ENCODE measurements at regions not wholly inside any gene's neighbourhood (a gene's known extent, or its start where the extent isn't known, plus 50 kb on each side); places are given as distances from the start of the nearest gene placed in this dataset.

DNA sequence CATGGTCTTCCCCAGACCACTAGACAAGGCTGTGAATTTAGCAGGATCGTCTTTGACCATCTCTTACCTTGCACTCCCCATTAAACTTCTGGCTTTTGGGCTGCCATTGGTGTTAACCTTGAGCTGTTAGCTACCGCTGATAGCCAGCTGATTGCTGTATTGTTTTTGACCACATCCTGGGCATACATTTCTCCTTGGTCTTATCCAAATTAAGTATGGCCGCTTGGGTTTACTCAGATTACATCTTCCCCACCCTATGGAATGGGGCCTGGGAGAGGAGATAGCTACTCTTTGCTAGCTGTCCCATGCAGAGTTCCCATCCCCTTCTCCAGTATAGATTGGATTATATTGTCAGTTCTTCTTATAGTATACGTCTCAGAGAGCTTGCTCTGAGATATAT is 270.4 kb upstream of the ELAC2 start:
- TF ChIP-seq GATA2 (IDR thresholded peaks at IDR 0.05; ENCODE audit: low read depth, low read length) (no peak), GATA3 (IDR thresholded peaks at IDR 0.05; ENCODE audit: low read depth, low read length) (no peak)
